HS-27A (cell line): ENCODE measurements at regions not wholly inside any gene's neighbourhood (a gene's known extent, or its start where the extent isn't known, plus 50 kb on each side); places are given as distances from the start of the nearest gene placed in this dataset.
"Not testable (repeated sequence)": the region's sequence is repeated elsewhere in the genome, so short reads cannot be mapped to it uniquely, and the experiment has no call there.

Source experiments
- DNase-seq: peaks from one replicate; pipeline ENCODE4 v3.0.0-alpha.2; 2012; ENCODE audit warnings: low read depth, missing footprints

DNA sequence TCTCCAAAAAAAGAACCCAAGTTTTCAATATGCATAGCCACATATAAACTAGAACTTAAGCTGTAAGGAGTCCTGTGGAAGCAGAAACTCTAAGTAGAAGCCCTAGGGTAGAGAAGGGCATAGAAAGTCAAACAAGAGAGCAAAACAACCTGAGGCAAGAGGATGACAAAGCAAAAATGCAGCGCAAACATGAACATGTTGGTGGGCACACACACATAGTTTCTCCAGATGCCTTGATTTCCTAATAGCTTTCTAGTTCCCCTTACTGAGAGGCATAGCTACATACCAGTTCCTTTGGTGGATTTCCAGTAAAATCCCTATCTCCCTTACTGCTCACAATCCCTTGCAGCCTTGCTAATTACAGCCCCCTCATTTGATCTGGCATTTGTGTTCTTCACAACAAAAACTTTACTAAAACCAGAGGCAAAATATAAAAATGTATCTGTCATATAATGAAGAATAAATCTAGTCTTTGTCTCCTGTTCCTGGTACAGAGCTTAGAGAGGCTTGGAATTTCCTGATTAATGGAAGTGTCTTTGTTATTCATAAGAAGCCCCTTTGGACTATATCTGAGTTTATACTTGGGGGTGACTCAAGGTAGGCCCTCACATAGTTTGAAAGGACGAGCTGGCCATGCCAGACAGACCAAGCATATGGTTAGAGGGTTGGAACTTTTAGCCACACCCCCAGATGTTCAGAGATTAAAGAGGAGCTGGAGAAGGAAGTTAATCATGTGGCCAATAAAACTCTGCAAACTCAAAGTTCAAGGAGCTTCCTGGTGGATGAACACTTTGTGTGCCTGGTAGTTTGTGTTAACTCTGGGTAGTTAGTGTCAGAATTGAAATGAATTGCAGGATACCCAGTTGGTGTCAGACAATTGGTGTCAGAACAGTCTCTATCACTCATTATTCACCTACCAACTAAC is 52.7 kb upstream of the ZCCHC13 start:
- no peak for DNase-seq

DNA sequence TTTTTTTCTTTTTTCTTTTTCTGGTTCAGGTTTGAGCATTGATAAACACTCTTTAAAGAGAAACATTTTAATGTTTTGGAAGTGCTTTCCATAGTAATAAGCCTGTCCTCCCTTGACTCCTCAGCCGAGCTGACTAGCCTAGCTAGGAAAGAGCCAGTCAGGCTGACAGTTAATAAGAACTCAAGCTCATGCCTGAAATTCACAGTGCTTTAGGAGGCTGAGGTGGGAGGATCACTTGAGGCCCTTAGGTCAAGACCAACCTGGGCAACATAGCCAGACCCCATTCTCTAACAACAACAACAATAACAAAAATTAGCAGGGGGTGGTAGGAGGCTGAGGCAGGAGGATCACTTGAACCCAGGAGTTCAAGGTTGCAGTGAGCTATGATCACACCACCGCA is 53.4 kb upstream of the ZCCHC13 start:
- DNase-seq = no peak

DNA sequence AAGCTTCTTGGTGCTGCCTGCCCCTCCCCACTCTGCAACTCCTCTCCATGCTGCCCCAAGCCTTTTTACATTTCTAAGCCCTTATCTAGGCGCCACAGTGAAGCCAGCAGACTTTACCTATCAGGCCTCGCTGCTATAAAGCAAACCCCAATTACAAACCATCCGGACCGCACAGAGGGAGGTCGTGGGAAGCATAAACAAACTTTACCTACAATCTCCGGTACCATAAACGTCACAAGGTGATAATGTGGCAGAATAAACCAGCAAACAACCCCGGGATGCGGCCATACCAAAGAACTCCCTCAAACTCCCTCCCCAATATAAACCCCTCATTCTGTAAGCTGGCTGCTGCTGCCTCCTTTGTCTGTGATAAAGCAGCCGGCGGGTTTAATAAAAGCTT is 54.0 kb upstream of the ZCCHC13 start:
- DNase-seq = no peak

DNA sequence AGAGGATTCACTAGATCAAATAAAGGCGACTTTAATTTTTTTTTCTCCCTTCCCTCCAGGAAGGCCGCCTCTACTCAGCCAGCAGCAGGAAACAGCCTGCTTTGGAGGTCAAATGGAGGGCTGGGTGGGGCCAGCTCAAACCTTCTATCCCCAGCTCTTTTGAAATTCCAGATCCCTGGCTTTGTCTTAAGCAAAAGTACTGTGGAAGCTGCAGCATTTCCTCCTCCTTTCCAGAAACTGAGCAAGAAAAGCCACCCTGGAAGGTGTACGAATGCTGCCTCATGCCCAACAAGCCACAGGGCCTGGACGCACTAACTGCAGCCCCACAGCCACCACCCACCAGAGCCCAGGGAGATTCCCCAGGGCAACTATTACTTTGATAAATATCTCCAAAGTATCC is 55.1 kb upstream of the ZCCHC13 start:
- DNase-seq = no peak

DNA sequence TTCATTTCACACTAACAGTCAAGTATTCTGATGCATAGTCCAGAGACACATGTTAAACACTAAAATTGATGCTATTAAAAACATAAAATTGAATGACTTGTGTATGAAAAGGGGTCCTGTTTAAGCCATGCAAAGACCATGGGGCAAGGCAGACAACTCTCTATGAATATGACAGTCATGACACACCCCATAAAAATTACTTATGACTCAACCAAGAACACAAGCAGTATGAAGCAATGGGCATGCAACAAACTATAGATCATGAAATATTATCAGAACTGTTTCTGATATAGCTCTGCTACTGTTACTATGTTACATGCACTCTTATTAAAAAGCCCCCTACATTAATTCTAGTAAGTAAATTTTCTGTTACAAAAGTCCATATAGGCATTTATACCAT is 57.5 kb upstream of the ZCCHC13 start:
- DNase-seq = no peak

DNA sequence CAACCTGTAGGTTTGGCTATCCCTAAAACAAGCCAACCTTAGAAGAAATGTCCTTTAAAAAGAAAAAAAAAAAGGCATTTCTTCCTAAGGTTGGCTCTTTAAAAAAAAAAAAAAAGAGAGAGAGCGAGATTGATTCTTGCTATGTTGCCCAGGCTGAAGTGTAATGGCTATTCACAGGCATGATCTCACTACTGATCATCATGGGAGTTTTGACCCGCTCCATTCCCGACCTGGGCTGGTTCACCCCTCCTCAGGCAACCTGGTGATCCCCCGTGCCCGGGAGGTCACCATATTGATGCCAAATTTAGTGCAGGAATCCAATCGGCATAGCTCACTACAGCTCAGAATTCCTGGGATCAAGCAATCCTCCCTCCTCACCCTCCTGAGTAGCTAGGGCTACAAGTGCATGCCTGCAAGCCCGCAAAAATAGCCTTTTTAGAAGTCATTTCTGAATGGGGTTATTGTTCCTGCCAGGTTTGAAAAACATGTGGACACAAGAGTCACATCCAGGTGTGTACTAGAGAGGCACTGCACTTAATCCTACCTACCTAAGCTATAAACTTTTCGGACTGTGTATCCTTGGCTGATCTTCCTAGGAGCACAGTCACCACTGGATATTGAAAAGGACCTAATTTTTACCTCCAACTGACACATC is 61.4 kb upstream of the ZCCHC13 start:
- DNase-seq = no peak

DNA sequence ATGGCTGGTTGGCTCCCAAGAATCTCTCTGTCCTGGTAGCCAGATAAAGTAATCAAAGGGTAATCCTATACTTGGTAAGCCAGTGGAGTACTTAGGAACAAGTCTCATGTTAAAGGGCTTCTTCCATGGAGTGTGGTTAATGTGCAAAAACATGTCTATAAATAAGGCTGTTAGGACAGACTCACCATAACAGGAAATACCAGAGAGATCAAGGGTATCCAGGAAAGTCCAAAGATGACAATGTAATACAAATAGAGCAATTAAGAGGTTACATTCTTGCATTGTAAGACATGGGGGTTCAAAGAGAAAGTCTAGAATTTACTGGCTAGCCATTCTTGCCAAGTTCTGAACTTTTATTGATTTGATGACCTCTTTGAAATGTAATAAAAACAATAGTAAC is 61.9 kb upstream of the ZCCHC13 start:
- no peak for DNase-seq

DNA sequence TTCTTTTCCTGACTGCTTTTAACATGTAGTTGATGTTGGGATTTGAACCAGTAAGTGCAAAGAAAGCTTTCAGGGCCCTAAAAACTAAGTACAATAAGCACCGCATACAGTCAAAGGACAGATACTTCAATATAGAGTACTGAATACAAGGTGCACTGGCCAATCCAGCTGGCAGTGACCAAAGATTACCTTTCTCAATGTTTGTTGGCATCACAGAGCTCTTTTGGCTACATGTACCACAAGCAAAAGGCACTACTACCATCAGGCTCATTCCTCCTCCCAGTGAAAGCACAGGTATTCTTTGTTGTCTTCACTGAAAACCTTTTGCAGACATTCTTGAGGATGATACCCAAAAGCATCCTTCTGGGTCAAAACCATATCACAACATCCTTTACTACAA is 65.2 kb upstream of the ZCCHC13 start:
- DNase-seq = no peak

DNA sequence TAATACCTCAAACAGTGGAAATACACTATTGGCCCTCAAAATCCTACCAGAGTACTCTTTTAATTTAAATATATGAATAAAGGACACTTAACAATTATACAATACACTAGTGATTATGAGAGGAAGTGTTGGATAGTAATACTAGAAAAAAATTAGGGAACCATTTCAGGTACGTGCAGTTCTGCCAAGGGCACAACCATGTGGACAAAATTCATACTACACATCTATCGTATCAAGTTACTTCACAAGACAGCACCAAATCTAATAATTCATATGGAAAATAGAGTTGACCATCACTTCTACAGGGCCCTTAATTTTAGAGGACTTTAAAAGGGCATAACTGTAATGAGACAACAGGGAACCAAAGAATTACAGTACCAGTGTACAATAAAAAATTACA is 69.2 kb upstream of the ZCCHC13 start:
- DNase-seq = no peak

DNA sequence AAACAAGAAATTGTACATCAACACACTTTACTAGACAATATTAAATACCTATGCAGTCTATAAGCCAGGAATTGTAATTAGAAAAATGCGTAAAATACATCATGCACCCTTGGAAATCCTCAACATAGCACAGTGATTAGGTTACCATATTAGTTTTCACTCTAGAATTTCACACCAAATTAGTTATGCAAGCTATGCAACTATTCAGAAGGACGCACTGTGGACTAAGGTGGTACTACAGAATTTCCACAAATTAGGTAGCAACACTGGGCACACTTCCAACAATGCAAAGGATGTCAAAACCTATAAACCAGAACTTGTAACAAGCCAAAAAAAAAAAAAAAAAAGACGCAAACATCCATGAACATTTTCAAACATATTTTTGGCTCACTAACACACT is 71.1 kb upstream of the ZCCHC13 start:
- DNase-seq = no peak

DNA sequence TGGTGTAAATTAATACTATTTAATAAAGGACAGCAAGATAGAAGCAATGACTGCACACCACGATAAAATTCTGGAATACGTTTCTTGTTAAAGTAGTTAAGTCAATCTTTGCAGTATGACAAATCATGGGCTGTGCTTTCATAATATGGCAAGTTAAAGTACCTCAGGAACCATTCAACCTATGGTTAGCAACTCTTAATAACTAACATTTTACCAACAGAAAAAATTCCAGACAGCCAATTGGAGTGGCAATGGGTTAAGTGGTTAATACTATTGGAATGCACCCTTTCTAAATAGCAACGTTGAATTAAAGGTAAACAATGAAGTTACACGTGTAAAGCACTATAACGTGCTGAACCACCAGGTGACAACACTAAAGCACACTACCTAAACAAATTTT is 72.4 kb upstream of the ZCCHC13 start:
- DNase-seq = no peak

DNA sequence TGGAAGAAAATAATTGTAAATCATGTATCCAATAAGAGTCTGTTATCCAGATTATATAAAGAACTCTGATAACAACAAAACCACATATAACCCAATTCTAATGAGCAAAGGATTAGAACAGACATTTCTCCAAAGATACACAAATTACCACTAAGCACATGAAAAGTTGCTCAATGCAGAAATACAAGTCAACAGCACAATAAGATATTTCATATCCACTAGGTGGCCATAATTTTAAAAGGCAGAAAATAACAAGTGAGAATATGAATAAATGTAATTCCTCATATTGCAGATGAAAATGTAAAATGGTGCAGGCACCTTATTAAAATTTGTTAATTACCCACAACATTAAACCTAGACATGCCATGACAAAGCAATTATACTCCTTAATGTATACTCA is 73.9 kb upstream of the ZCCHC13 start:
- no peak for DNase-seq

DNA sequence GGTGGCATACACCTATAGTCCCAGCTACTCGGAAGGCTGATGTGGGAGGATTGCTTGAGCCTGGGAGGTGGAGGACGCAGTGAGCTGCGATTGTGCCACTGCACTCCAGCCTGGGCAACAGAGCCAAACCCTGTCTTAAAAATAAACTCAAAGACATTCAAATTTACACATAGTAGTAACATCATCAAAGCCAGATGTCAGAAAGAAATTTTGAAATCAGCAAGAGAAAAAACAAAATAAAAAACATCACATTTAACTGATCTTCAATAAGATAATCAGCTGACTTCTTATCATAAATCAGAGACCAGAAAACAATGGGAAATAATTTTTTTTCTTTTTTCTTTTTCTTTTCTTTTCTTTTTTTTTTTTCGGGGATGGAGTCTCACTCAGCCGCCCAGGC is 78.9 kb upstream of the ZCCHC13 start:
- DNase-seq = no peak

DNA sequence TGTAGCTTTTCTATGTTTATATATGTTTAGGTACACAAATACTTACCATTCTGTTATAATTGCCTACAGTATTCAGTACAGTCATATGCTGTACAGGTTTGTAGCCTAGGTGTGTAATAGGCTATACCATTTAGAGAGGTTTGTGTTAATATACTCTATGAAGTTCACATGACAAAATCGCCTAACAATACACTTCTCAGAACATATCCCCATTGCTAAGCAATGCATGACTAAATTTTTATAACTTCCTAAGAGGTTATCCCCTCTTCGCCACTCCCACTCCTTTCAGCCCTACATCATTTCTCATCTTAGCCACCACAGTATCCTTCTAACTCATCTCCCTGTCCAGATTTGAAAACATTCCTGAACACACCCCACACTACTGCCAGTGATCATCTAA is 83.7 kb upstream of the ZCCHC13 start:
- no peak for DNase-seq

DNA sequence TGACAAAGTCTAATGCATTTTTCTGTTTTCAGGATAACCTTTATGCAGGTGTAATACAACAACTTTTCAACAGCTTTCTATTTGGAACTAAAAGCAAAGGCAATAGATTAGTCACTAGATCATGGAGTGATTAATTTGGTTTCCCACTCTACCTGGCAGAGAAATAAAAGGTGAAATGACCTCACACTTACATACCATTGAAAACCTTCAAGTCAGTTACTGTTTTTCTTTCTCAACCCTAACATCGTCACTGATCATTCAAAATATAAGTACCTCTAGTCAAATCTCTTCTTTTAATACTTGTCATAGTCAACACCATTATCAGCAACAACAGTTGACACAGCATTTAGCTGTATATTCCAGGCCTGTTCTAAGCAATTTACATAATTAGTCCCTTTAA is 85.1 kb upstream of the ZCCHC13 start:
- DNase-seq = no peak

DNA sequence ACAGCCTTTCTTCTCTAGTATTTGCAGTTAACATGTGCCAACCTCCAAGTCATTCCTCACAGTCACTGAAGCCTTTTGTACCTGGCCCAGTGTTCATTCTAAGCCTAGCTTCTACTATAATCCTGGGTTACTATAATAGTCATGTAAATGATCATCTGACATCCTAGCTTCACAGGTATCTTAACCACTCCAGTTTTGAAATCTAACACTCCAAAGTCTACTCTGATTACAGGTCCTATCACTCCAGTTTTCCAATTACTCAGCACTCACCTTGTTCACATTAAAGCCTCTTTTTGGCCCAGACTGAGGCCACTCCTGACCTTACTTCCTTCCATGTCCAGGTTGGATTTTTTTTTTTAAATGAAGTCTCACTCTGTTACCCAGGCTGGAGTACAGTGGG is 87.6 kb upstream of the ZCCHC13 start:
- DNase-seq = no peak

DNA sequence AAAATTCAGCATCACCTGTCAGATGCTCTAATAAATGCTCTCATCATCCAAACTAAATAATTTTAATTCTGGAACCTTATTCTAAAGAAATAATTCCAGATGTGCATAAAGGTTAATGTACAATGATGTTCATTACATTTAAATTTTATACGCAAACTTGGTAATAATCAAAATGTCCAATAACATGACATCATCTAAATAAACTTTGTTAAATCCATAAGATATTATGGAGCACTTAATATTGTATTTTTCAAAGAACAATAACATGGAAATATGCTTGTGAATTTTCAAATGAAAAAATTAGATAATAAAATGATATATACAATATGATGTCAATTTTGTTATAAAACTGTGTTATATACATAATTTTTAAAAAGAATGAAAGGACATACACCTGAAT is 92.1 kb upstream of the ZCCHC13 start:
- DNase-seq = no peak

DNA sequence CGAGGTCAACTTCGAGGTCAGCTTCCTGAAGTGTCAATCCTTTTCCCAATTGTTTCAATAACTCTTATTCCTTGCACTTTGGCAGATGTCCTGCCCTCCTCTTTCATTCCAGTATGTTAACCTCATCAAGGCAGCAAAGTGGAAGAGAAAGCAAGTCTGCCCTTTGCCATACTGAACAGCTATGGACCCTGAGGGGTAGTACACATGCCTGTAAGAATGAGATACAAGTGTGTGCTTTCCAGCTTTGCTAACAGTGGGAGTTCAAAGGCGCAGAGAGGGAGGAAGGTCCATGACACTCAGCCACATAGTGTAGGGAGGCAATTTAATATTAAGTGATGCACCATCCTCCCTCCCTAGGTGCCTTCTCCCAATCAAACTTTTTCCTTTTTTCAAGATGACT is 96.4 kb upstream of the ZCCHC13 start:
- DNase-seq = no peak

DNA sequence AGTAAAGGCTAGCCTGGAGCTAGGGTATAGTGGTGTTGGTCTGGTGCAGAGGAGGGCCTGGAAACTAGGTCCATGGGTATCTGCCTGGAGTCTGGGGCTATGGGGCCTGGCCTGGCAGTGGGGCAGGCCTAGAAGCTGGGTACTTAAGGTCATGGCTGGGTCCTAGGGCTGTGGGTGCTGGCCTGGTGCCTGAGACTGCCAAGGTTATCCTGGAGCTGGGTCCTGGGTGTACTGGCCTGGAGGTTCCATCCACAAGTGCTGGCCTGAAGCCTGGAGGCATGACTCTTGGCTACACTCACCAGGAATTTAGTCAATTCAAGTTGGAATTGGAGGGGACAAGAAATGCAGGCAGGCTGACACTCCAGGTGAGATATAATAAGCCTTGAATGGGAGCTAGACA is 108.4 kb upstream of the ZCCHC13 start:
- no peak for DNase-seq

DNA sequence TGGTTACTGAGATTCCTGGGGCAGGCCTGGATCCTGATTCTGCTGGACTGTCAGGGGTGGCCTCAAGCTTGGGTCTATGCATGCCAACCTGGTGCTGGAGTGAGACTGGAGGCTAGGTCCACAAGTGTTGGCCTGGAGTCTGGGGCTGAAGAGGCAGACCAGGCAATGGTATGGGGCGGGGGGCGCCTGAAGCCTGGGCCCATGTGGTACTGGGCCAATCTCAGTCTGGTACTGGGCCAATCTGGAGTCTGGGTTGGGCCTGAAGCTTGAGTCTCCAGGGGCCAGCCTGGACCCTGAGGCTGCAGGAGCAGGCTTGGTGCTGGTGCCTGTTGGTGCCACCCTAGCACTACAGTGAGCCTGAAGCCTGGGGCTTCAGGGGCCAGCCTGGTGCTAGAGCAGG is 108.9 kb upstream of the ZCCHC13 start:
- DNase-seq = no peak

DNA sequence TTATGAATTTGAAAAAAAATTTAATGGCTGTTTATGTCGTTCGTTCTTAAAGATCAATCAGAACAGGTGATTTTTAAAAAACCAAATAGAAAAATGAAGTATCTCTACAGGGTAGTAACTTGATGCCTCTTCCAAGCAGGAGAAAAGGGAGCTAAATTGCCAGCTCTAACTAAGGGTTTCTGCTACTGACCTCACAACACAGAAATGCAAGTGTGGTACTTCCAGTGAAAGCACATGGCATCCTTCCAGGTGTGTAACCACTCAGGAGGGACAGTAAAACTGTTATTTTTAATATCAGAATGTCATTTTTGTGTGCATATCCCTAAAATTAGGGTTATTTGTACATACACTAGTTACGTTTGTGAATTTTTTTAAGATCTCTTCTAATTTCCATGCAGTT is 116.8 kb upstream of the ZCCHC13 start:
- DNase-seq = no peak

DNA sequence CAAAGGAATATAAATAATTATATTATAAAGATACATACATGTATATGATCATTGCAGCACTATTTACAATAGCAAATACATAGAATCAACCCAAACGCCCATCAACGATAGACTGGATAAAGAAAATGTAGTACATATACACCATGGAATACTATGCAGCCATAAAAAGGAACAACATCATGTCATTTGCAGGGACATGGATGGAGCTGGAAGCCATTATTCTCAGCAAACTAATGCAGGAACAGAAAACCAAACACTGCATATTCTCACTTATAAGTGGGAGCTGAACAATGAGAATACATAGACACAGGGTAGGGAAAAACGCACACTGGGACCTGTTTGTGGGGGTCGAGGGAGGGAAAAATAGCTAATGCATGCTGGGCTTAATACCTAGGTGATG is 120.9 kb upstream of the ZCCHC13 start:
- not testable (repeated sequence) for DNase-seq

DNA sequence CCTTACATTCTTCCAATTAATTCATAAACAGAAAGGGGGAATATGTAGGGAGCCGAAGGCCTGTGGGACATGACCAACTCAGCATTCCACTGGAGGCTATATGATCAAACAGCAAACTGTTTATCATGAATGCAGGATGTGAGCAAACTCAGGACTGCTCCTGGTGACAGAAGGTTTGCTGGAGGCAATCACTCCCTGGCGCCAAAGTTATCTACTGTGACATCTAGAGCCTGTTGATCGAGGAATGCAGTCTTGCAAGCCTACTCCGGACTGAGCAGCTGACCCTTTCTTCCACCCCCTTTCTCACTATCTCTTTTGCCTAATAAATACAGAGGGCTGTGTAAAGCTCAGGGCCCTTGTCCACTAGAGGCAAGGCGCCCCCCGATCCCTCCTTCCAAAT is 122.0 kb upstream of the ZCCHC13 start:
- not testable (repeated sequence) for DNase-seq

DNA sequence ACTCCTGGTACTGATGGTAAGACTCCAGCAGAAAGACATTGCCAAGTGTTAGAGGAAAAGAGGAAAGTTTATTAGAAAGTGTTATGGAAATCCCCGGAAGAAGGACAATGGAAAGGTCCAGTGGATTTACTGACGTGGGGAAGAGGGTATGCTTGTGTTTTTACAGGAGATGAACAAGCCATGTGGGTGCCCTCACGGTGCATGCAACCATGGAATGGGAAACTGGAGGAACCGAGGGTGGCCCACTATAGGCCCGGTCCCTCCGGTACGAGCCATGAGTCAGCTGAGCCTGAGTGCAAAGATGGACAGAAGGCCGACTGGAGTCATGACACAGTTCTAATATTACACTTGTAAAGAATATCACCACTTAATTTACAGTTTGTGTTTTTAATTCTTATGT is 123.3 kb upstream of the ZCCHC13 start:
- no peak for DNase-seq
